IPS DF 4.7 (cell line): ENCODE measurements at regions not wholly inside any gene's neighbourhood (a gene's known extent, or its start where the extent isn't known, plus 50 kb on each side); places are given as distances from the start of the nearest gene placed in this dataset.
"Not testable (repeated sequence)": the region's sequence is repeated elsewhere in the genome, so short reads cannot be mapped to it uniquely, and the experiment has no call there.

Source experiments
- DNase-seq: peaks from one replicate; pipeline ENCODE4 v3.0.0-alpha.2; 2013; ENCODE audit warnings: low spot score; ENCODE audit errors: extremely low read depth

- no peak for DNase-seq
These were observed 602.9 kb upstream of the RAB6C start for GRCh38 chr2:129376426-129377077.

- no peak for DNase-seq
These were observed 602.4 kb upstream of the RAB6C start for GRCh38 chr2:129377078-129377469.

- no peak for DNase-seq
These were observed 601.3 kb upstream of the RAB6C start for GRCh38 chr2:129378186-129378585.

DNA sequence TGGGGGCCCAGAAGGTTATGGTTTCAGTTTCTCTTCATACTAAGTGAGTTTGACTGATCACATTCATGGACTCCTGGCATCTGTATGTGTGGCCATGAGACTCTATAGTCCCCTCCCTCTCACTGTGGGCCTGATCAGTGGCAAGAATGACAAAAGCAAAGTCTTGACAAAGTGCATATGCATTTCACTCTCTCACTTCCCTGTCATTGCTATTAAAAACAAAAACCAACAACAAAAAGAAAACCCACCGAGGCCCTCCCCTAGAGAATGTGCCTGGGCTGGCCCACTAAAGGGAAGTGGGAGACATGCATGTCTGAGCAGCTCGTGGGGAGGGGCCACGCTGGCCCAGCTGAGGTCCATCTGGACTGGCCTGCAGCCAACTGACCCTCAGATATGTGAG lies 600.1 kb upstream of the RAB6C start:
- DNase-seq = no peak

DNA sequence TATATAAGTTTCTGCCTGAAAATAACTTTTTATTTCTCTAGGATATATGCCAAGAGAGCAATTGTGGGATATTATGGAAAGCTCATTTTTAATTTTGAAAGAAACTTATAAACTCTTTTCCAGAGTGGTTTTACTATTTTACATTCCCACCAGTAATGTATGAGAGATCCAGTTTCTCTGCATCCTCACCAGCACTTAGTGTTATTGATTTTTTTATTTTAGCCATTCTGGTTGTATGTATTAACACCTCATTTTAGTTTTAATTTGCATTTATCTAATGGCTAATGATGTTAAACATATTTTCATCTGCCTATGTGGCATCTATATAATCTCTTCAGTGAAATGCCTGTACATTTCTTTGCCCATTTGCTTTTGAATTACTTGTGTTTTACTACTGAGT lies 597.7 kb upstream of the RAB6C start:
- DNase-seq = no peak

- no peak for DNase-seq
These were observed 590.6 kb upstream of the RAB6C start for GRCh38 chr2:129388870-129389269.

- no peak for DNase-seq
These were observed 585.6 kb upstream of the RAB6C start for GRCh38 chr2:129393816-129394215.

DNA sequence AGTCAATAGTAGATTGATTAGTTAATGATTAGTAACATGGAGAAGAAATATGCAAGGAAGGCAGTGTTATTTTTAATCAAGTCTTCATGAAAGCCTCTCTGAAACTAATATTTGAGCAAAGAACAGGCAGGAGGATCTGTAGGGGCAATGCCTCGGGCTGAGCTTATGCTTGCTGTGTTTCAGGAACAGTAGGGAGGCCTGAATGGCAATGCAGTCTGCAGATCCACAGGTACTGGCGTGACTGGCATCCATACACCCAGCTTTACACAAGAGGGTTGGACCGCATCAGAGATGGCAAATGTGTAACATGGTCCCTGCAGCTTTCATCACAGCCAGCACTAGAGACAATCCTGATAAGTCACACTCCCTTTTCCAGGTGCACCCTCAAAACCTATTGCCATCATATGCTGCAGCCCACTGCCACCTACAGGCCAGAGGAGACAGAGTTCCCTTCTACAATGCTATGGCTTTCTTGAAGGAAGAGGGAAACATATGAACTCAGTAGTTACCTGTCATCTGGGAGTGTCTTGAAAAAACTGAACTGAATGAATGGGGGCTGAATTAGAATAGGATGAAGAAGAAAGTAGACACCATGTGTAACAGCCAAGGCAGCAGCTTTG lies 582.4 kb upstream of the RAB6C start:
- DNase-seq = peak; percentile 44

- DNase-seq = no peak
These were observed 578.6 kb upstream of the RAB6C start for GRCh38 chr2:129400826-129401225.

GRCh38 chr2:129402076-129402475 lies 577.4 kb upstream of the RAB6C start:
- no peak for DNase-seq

GRCh38 chr2:129404000-129404685 lies 575.3 kb upstream of the RAB6C start:
- DNase-seq = no peak

- no peak for DNase-seq
These were observed 570.9 kb upstream of the RAB6C start for GRCh38 chr2:129408570-129408969.

DNA sequence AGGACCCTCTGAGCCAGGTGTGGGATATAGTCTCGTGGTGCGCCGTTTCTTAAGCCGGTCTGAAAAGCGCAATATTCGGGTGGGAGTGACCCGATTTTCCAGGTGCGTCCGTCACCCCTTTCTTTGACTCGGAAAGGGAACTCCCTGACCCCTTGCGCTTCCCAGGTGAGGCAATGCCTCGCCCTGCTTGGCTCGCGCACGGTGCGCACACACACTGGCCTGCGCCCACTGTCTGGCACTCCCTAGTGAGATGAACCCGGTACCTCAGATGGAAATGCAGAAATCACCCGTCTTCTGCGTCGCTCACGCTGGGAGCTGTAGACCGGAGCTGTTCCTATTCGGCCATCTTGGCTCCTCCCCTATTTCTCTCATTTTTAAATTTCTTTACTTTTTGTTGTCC lies 562.4 kb upstream of the RAB6C start:
- not testable (repeated sequence) for DNase-seq

- no peak for DNase-seq
These were observed 557.4 kb upstream of the RAB6C start for GRCh38 chr2:129422028-129422427.

DNA sequence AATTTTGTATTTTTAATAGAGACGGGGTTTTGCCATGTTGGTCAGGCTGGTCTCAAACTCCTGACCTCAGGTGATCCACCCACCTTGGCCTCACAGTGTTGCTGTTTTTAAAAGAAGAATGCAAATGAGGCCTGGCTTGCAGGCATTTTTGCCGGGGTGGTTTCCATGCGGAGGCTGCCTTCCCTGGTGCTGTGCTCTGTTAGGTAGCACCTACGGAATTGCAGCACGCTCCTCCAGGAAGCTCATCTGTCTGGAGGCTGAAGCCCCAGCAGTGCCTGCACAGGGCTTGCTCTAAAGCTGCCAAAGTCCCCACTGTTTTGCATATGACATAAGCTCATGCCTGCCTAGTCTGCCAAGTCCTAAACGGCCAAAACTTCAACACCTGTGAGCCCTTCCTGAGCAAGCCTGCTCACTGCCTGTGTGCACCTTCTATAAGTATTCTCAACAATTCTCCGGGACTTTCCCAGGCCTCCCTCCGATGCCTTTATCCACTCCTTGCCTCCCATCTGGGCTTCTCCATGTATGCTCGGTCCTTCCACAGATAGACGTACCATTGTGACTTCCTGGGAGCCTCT lies 551.3 kb upstream of the RAB6C start:
- DNase-seq = no peak

DNA sequence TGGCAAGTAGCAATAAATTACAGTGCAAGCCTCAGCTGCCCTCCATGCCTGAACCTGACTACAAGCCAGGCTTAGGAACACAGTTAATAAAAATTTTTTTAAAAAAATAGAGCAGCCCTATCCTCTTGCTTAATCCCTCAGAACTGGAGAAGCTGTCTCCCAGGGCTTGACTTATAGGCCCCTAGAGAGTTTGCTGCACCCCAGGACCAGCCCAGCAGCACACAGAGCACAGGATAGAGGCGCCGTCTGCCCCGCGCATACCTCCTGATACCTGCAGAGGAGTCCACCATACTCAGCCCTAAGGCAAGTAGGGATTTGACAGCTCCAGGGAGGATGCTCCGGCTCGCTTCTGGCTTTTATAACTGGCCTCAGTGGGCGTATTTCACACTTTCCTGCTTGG lies 548.6 kb upstream of the RAB6C start:
- DNase-seq = no peak

- DNase-seq = no peak
These were observed 547.6 kb upstream of the RAB6C start for GRCh38 chr2:129431881-129432280.

DNA sequence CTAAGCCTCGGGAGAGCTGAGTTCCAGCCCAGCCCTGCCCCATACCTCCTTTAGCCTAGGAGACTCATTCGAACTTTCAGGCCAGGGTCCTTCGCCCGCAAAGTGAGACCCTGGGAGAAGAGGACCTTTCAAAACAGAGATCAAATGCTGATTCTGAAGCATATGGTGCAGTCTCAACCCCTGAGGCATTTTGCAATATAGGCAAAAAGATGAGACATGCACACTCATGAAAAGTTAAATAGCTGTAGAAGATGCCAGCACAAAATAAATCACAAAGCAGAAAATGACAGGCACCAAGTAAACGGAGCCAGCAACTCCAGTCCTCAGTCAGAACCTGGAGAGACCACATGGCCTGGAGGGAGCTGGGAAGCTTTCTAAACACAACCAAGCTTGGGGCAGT lies 542.7 kb upstream of the RAB6C start:
- DNase-seq = no peak

DNA sequence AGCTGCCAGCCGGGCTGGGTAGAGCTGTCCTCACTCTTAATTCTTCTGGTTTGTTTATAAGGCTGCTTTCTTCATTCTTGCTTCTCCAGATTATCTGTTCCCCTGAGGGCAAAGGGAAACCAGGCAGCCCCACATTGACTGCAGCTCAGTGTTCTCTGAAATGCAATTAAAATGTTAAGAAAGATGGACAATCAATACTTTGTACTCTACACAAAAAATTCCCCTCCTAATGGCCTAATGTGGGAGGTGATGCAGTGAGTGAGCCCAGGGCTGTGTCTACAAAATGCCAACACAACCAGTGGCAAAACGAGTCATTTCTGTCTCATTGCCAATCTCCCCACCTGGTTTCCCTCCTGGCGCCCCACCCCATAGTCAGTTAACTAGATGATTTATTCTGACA lies 541.7 kb upstream of the RAB6C start:
- no peak for DNase-seq

DNA sequence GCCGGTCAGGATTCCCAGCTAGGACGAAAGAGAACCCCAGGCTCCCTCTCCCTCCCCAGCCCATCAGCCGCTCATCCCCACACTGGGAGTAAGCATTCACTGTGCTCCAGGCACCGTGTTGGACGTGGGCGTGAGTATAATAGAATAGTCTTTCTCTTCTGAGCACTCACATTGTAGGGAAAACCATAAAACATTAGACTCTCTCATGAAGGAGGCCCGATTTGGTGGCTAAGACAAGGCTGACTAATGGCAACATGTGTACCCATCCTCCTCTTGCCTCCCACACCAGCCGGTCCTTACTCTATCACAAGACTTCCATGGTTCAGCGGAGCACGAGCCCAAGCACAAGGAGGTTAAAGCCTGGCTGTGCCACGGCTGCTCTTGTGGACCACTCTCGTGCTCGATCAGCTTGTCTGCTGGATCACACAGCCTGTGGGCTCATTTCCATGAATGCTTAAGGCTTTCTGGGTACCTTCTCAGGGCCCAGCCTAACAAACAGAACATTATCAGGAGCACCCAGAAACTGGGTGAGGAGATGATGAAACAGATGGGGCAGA lies 540.9 kb upstream of the RAB6C start:
- DNase-seq = no peak

GRCh38 chr2:129439406-129440302 lies 539.8 kb upstream of the RAB6C start:
- DNase-seq = no peak
